A172 (cell line): ENCODE measurements at regions not wholly inside any gene's neighbourhood (a gene's known extent, or its start where the extent isn't known, plus 50 kb on each side); places are given as distances from the start of the nearest gene placed in this dataset.
"Not testable (repeated sequence)": the region's sequence is repeated elsewhere in the genome, so short reads cannot be mapped to it uniquely, and the experiment has no call there.

Source experiments
- DNase-seq: peaks from one replicate; pipeline ENCODE4 v3.0.0-alpha.2; 2015; ENCODE audit warnings: low spot score

DNA sequence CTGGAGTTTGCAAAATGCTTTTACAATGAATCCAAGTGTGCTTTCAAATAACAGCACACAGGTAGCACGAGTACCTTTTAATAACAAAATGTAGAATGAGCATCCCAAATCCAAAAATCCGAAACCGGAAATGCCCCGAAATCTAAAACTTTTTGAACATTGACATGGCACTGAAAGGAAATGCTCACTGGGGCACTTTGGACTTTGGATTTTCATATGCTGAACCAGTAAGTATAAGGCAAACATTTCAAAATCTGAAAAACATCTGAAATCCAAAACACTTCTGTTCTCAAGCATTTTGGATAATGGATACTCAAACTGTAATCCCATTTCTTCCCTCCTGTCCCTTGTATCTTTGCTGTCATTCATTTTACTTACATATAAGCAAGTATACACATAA, 50.1 kb downstream of the GCNT4 start:
- DNase-seq, result no peak

DNA sequence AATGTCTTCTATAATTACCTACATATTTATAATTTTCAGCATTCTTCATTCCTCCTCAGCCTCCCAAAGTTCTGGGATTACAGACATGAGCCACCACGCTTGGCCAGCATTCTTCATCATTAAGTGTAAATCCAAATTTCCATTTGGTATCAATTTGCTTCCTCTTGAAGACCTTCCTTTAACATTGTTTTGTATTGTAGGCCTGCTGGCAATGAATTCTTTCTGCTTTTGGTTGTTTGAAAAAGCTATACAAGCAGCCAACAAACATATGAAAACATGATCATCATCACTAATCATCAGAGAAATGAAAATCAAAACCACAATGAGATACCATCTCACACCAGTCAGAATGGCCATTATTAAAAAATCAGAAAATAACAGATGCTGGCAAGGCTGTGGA, 56.4 kb downstream of the GCNT4 start:
- DNase-seq, result no peak

DNA sequence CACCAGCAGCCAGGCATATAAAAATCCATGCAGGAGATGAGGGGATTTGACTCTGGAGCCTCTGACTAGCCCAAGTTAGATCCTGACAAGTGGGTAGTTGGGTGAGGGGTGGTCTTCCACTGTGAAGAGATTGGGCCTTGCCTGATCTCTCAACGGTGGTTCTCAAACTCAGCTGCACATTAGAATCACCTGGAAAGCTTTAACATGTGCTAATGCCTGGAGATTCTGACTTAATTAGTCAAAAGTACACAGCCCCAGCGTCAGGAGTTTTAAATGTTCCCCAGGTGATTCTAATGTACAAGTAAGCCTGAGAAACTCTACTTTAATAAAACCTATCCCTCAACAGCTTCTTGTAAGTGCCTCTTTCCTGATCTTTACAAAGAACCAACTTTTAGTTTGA, 57.5 kb downstream of the GCNT4 start:
- DNase-seq, result no peak

DNA sequence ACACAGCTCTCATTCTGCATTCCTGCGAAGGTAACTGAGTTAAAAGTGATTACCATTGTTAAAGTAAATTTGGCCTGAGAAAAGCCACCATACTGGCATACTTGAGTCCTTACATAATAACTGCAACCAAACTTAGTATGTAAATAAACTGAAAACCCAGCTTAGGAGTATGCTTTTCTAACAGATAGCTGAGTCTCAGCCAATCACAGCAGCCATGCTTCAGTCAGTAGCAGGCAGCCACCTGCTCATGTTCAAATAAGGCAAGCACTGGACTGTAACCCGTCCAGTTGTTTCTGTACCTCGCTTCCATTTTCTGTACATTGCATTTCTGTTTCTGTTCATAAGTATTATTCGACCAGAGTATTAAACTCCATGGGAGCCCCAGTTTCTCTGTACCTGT, 58.6 kb downstream of the GCNT4 start:
- no peak for DNase-seq

DNA sequence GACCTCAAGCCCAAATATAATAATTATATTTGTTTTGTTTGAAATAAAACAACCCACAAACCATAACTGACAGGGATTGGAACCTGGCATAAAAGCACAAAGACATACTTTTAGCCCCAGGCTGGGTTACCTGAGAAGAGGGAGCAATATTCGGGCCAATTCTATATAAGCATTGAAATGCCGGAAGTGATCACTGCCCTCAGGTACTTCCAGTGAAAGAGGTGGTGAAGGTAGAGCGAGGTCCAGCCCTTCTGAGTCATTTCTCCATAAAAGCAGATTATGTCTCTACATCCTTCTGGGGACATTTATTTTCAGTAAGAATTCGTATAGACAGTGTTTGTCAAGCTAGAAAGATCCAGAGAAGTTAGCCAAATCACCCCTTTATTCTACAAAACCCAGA, 59.6 kb downstream of the GCNT4 start:
- no peak for DNase-seq

DNA sequence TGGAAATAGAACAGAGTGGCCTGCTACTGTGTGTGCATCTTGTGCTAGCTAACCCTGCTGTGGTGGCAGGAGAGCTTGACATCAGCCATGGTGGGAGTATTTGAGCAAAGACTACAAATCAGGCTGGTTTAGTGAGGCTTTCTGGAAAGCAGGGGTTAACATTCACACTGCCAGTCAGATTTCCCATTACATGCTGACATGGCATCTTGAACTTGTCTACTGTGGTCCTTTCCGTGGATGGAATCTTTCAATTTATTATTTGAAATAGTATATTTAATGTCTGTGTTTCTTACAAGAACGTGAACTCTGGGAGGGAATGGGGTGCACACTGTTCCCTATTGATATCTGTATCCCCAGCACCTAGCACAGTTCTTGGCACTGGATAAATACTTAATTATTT, 60.8 kb downstream of the GCNT4 start:
- no peak for DNase-seq

DNA sequence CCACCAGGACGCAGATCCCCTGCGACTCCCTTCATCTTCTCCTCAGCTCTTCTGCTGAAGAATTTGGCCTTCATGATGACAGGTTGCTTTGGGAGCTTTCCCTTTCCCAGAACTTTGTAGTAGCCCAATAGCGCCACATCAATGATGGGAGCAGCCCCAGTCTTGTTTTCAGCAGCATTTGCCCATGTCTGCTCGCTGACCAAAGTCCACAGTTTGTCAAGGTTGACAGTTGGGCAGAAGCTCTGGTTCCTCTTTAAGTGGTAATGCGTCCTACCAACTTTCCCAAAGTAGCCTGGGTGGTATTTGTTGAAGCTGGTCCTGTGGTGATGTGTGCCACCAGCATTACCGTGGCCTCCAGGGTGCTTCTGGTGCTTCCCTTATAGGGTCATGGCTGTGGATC, 62.2 kb downstream of the GCNT4 start:
- no peak for DNase-seq

DNA sequence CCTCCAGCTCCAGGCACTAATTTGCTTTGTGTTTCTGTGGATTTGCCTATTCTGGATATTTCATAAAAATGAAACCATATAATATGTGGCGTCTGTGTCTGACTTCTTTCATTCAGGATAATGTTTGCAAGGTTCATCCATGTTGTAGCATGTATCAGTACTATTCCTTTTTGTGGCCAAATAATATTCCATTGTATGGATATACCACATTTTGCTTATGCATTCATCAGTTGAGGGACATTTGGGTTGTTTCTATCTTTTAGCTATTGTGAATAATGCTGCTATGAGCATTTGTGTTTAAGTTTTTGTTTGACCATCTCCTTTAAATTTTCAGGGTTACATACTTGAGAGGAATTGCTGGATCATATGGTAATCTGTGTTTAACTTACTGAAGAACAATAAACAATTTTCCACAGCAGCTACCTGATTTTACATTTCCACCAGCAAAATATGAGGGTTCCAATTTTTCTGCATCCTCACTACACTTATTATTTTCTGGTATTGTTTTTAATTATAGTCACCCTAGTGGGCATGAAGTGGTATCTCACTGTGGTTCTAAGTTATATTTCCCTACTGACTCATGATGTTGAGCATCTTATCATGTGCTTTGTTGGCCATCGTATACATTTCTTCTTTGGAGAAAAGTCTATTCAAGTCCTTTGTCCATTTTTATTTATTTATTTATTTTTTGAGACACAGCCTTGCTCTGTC, 63.9 kb downstream of the GCNT4 start:
- DNase-seq, result no peak

DNA sequence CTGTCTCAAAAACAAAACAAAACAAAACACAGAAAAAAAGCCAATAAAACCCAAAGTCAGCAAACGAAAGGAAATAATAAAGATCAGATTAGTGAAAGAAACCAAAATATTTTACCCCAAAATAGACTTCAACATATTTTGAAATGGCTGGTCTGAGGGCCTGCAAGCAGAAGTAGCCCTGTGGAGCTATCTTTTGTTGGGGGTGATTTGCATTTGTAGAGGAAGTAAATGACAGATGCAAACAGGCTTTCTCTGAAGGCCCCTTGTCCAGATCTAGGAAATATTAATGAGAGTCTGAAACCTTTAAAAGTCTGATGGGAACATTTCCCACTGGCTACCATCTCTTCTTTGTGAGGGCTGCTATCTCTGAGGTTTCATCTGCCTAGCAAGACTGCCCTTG, 74.0 kb downstream of the GCNT4 start:
- DNase-seq, result no peak

DNA sequence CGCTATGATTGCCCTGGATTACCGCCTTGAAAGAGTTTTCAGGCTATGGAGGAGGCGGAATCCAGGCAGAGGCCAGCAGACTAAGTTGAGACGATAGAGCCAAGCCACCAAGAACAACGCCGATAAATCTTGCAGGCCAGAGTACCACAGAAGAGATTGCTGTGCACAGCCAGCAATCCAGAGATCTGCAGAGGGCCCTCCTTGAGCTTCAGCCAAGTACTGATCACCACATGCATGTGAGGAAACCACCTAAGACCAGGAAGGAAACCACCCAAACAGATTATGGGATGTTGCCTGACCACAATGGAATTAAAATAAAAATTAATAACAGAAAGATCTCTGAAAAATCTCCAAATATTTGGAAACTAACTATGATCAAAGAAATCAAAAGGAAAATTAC, 74.9 kb downstream of the GCNT4 start:
- DNase-seq, result no peak

DNA sequence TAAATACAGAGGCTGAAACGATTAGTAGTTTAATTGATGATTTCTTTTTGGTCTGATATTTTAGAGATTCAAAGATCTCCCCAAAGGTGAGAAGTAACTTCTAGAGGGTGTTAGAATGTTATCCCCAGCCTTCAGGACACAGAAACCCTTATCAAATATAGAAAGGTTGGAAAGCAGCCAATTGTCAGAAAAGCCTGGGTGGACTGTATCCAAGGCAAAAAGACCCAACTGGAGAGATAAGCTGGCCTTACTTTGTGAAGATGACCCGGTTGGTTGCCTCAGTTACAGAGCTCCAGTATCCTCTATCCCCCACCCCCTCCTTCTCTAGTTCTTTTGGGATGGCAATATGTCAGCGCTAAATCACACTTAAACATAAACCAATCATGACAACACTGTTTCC, 75.7 kb downstream of the GCNT4 start:
- DNase-seq, result no peak

DNA sequence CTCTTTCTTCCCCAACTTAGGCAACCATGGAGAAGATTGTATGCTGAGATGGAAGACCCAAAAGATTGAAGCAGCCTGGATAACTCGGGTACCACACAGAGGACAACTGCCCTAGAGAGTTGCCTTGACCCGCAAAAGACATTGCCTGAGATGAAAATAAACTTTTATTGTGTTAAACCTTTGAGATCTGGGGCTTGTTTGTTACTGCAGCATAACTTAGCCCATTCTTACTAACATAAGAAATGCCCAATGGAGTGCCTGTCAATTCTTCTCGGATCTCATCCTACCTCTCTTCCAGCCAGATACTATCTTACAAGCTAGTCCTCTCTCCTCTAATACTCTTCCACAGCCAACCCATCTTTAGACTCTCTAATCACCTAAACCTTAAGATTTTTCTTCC, 76.8 kb downstream of the GCNT4 start:
- no peak for DNase-seq

DNA sequence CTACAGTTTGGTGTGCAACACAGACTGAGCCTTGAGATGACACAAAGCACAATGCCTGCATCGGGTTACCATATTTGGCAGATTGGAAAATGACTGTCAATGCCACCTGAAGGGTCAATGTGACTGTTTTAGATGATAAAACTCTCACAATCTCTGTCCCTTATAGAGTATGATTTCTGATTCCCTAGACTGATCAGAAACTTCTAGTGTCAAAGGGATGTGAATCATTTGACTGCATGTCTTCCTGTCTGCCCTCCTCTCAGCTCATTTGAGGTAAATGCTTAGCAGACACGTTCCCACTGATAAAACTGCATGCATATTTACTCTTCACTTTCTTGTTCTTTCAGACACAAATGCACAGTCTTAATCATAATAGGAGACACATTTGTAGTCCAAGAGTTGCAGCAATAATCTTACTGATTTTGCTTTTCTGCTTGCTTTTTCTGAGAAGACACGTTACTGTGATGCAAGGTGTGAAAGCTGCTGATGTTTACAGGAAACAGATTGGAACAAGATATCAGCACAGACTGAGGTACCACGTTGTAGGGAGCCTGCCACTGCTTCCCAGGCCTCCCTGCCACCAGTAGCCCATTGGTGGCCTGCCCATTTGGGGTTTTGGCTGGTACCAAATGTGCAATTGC, 77.8 kb downstream of the GCNT4 start:
- no peak for DNase-seq

DNA sequence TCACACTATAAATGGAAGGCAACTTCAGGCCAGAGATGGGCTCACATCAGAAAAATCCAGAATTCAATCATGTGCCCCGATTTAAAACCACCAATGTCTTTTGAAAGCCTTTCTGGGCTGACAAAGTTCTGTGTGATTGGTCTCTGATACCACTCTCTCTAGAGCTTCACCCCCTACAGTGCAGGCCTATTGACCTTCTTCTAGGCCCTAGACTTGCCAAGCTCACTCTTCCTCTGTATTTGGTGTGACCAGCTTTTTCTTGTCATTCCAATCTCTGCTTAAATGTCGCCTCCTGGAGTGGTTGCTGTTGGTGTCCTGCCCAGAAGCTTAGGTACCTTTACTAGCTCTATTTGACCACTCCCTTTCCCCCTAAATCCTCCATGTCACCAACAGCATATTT, 78.7 kb downstream of the GCNT4 start:
- DNase-seq, result no peak

DNA sequence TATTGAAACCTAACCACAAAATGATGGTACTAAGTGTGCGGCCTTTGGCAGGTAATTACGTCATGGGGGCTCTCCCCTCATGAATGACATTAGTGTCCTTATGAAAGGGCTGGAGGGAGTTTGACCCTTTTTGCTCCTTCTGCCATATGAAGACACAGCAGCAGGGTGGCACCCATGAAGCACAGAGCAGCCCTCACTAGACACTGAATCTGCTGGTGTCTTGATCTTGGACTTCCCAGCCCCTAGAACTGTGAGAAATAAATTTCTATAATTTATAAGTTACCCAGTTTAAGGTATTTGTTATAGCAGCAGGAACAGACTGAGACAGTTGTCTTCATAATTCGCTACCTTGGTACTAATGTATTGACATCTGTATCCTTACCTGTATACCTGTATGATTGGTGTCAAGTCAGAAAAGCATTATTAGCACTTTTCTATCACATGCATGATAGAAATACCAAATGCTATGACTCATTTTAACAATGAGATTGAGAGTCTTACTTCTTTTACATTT, 80.4 kb downstream of the GCNT4 start:
- no peak for DNase-seq

DNA sequence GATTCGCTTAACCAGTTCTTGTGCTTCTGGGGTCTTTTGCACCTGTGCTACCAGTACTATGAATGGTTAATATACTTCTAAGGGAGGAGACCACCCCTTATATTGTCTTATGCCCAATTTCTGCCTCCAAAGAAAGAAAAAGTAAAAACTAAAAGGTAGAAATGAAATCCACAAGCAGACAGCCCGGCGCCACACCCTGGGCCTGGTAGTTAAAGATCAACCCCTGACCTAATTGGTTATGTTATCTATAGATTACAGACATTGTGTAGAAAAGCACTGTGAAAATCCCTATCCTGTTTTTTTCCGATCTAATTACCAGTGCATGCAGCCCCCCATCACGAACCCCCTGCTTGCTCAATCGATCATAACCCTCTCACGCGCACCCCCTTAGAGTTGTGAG, 81.5 kb downstream of the GCNT4 start:
- DNase-seq, result not testable (repeated sequence)

DNA sequence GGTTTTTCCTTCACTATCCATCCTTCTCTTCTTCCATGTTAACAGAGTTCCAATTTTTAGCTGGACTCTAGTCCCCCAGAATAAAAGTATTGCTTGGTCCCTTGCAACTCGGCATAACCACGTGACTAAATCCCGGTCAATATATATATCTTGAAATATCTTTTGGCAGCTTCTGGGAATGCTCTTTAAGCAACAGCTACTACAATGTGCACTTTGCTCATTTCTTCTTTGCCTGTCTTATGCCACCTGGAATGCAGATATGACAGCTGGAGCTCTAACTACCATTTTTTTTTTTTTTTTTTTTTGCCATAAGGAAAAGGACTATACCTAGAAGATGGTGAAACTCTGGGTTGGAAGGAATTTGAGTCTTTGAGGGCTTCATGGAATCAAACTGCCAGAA, 82.6 kb downstream of the GCNT4 start:
- DNase-seq, result no peak

DNA sequence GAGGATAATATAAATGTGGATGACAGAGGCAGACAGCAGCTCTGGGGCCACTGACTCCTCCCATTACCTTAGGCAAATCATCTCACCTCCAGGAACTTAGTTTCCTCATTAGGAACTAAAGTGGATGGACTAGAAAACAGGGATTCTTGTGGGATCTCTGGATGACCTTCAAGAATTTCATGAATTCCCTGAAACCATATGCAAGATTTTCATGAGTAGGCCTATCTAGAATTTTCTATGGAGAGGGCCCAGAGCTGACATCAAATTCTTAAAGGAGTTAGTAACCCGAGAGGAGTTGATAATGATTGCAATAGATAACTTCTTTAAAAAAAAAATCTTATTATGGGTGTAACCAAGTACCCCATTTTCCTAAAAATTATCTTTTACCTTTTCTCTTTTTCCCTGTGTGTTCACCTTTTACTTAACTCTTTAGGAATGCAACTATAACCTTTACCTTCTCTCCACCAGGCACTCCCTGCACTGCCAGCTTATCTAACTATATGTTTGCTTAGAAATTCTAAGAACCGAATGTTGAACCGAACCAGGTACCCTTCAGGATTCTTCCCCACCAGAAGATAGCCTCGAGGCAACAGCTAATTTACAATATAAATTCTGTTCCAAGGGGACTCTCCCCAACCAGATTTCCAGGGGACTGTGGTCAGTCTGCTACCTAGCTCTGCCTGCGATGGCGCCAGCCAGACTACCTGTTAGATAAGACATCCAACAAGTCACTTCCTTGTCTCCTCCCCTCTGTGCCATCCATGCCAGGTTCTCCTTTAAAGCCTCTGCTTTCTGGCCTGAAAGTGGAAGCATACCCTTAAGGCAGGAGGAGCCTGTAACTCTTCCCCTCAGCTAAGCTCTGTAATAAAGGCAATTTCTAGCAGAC, 86.0 kb downstream of the GCNT4 start:
- DNase-seq, result no peak

DNA sequence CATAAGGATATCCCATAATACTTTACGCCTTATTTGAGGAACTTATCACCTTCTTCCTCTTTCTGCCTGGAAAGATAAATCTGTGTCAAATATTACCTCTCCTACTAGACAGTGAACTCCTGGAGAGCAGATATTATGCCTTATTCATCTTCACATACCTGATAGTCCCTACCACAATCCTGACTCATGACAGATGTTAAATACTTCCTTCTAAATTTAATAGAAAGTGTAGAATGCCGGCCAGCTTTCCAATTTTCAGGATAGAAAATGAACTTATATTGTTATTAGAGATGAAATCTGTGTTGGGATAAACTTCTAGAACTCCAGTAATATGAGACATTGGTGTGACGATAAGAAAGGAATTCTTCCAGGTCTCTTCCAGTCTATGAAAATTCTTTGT, 89.0 kb downstream of the GCNT4 start:
- no peak for DNase-seq

DNA sequence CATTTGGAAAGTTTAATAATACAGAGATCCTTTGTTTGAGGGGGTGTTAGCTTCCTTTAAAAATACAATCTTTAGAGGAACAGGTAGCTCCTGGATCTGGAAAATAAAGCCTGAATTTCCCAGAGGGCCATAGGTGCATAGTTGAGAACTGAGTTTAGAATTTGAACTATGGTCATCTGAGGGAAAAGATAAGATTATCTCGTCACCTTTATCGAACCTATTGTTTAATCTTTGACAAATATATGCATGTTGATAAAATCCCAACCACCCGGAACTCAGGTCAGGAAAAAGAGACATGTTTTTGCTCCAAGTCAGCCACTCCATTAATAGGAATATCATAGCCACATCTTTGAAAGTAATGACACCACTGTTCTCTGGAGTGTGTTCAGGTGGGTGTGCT, 91.7 kb upstream of the FAM169A start:
- no peak for DNase-seq

DNA sequence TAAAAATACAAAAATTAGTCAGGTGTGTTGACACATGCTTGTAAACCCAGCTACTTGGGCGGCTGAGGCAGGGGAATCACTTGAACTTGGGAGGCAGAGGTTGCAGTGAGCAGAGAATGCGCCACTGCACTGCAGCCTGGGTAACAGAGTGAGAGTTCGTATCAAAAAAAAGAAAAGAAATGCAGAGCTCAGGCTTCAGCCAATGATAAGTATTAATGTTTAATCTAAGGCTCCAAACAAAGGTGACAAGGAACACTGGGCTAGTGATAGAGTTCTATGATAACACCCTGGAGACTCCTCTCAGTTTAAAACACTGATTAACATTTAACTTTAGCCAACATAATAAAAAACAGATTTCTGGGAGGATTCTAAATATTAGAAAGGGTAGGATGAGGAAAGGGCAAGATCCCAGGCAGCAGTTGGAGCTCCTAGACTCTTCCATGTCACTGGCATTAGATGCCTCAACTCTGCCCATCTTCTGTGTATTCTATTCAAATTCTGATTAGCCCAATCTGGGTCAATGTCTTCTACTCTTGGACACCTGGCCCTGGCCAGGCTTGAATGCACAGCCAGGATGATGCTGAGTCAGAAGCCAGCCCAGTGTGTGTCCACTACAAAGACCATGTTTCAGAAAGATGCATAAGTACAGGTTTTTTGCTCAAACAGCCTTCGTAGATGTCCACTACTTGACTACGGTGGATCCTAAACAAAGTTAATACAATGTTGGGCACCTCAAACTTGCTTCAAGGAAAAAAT, 91.0 kb upstream of the FAM169A start:
- DNase-seq, result no peak

DNA sequence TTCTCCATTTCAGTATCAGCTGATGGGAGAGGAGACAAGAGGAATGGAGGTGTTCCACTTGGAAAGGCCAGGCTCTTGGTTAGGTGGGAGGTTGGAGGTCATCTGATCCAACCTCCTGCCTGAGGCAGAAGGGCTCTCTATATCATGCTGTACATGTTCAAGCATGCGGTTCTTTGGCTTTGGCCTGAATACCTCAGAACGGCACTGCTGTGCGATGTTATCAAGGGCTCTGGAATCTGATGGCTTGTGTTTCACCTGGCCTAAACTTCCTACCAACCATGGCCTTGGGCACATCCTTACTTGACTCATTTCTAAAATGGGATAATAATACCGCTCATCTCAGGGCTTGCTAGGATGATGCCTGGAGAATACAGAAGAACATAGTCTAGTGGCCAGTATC, 90.1 kb upstream of the FAM169A start:
- no peak for DNase-seq
